ENCODE measurements at regions not wholly inside any gene's neighbourhood (a gene's known extent, or its start where the extent isn't known, plus 50 kb on each side); places are given as distances from the start of the nearest gene placed in this dataset.

- Mint-ChIP-seq H3K9me3 (ENCODE audit: unreplicated experiment) (peaks cover 4% of the 10 kb centered on the region), H3K27me3 (ENCODE audit: low read depth, unreplicated experiment) (no peaks in the 10 kb centered on the region), H3K4me3 (ENCODE audit: unreplicated experiment) (no peak overlapping the region), H3K4me1 (ENCODE audit: low read depth, unreplicated experiment) (no peaks in the 10 kb centered on the region), H3K27ac (ENCODE audit: unreplicated experiment) (no peak overlapping the region), H3K36me3 (ENCODE audit: low read depth, unreplicated experiment) (no peaks in the 10 kb centered on the region)
- TF ChIP-seq EZH2 (IDR thresholded peaks at IDR 0.05; ENCODE audit: insufficient read depth, low read length) (no peak), CTCF (IDR thresholded peaks at IDR 0.05; ENCODE audit: insufficient read depth, low read depth, low read length) (no peak)
- Histone ChIP-seq H3K79me2 (ENCODE audit: insufficient read depth, low read length) (no peaks in the 10 kb centered on the region), H3K4me3 (ENCODE audit: insufficient read depth, low read depth, low read length) (no peak overlapping the region), H4K20me1 (ENCODE audit: insufficient read depth, low read length) (no peaks in the 10 kb centered on the region), H3K36me3 (ENCODE audit: insufficient read depth, low read length) (no peaks in the 10 kb centered on the region), H3K4me1 (ENCODE audit: insufficient read depth, low read length) (no peaks in the 10 kb centered on the region), H3K4me2 (ENCODE audit: low read length) (no peak overlapping the region), H2AFZ (ENCODE audit: low read depth, low read length) (no peak overlapping the region), H3K9ac (ENCODE audit: low read length) (no peak overlapping the region), H3K9me3 (ENCODE audit: insufficient read depth, low read depth, low read length) (peaks cover 43% of the 10 kb centered on the region), H3K27me3 (ENCODE audit: insufficient read depth, low read length) (no peaks in the 10 kb centered on the region), H3K27ac (ENCODE audit: low read depth, low read length) (no peak overlapping the region)
- no peak for DNase-seq (ENCODE audit: low read depth)
- no peak for FAIRE-seq
These were observed 199.5 kb downstream of the GOLGA6L6 start for GRCh38 chr15:20341901-20342600.

GRCh38 chr15:20340931-20341661, 200.5 kb downstream of the GOLGA6L6 start:
- no peaks in the 10 kb centered on the region for H3K4me1 ChIP-seq (ENCODE audit: insufficient read depth, low read length)
- no peak overlapping the region for H2AFZ ChIP-seq (ENCODE audit: low read depth, low read length)
- TF ChIP-seq CTCF (IDR thresholded peaks at IDR 0.05; ENCODE audit: insufficient read depth, low read depth, low read length) = no peak
- TF ChIP-seq EZH2 (IDR thresholded peaks at IDR 0.05; ENCODE audit: insufficient read depth, low read length) = no peak
- DNase-seq (ENCODE audit: low read depth) (no peak), FAIRE-seq (no peak)
- H3K9me3 Mint-ChIP-seq (ENCODE audit: unreplicated experiment) = peaks cover 5% of the 10 kb centered on the region
- no peaks in the 10 kb centered on the region for H3K36me3 Mint-ChIP-seq (ENCODE audit: low read depth, unreplicated experiment)
- no peaks in the 10 kb centered on the region for H3K27me3 Mint-ChIP-seq (ENCODE audit: low read depth, unreplicated experiment)
- H3K36me3 ChIP-seq (ENCODE audit: insufficient read depth, low read length) = no peaks in the 10 kb centered on the region
- no peak overlapping the region for H3K4me3 Mint-ChIP-seq (ENCODE audit: unreplicated experiment)
- no peaks in the 10 kb centered on the region for H3K4me1 Mint-ChIP-seq (ENCODE audit: low read depth, unreplicated experiment)
- H3K79me2 ChIP-seq (ENCODE audit: insufficient read depth, low read length) = no peaks in the 10 kb centered on the region
- no peak overlapping the region for H3K27ac Mint-ChIP-seq (ENCODE audit: unreplicated experiment)
- peaks cover 37% of the 10 kb centered on the region for H3K9me3 ChIP-seq (ENCODE audit: insufficient read depth, low read depth, low read length)
- H3K4me3 ChIP-seq (ENCODE audit: insufficient read depth, low read depth, low read length) = no peak overlapping the region
- no peak overlapping the region for H3K27ac ChIP-seq (ENCODE audit: low read depth, low read length)
- H4K20me1 ChIP-seq (ENCODE audit: insufficient read depth, low read length) = no peaks in the 10 kb centered on the region
- no peak overlapping the region for H3K4me2 ChIP-seq (ENCODE audit: low read length)
- H3K9ac ChIP-seq (ENCODE audit: low read length) = no peak overlapping the region
- H3K27me3 ChIP-seq (ENCODE audit: insufficient read depth, low read length) = no peaks in the 10 kb centered on the region
